HEK293 (cell line): ENCODE measurements at regions not wholly inside any gene's neighbourhood (a gene's known extent, or its start where the extent isn't known, plus 50 kb on each side); places are given as distances from the start of the nearest gene placed in this dataset.

ENCODE experiments used
- CTCF ChIA-PET: fragments of 350-600 bp; formaldehyde crosslinking; extraction: SDS; loops from one replicate; lab custom pipeline; 2021; ENCODE audit warnings: antibody characterized with exemption; lab: Yijun Ruan, JAX
- POLR2A ChIA-PET: fragments of 300-600 bp; formaldehyde crosslinking; extraction: SDS; loops from one replicate; lab custom pipeline; 2020; ENCODE audit warnings: antibody characterized with exemption, inconsistent platforms; lab: Yijun Ruan, JAX
- H3K27ac ChIP-seq: fragments of 200-500 bp; sonication (Bioruptor generic); 2 replicates; pipeline ENCODE4 v1.5.1; 2014; ENCODE audit warnings: low read depth, low read length, control low read depth, inconsistent platforms; ENCODE audit errors: extremely low read depth
- H3K36me3 ChIP-seq, 2 experiments: fragments of 200-500 bp in 1 of 2; sonication (Bioruptor generic) in 1 of 2; 1 replicate in 1 of 2; 2 replicates in 1 of 2; pipeline ENCODE4 v1.5.1; 2014 to 2017; ENCODE audit warnings: inconsistent platforms in 2 of 2, low read length in 2 of 2; ENCODE audit not compliant: control insufficient read depth in 2 of 2, insufficient read depth in 1 of 2
- H3K4me1 ChIP-seq: fragments of 200-500 bp; sonication (Bioruptor generic); 2 replicates; pipeline ENCODE4 v1.5.1; 2014; ENCODE audit warnings: mild to moderate bottlenecking, low read length, inconsistent platforms; ENCODE audit not compliant: control insufficient read depth, insufficient read depth
- H3K4me3 ChIP-seq: 2 replicates; pipeline ENCODE4 v1.5.1; 2011; ENCODE audit warnings: low read depth, mild to moderate bottlenecking, control low read depth, low read length, moderate library complexity
- H3K9me3 ChIP-seq: fragments of 200-500 bp; sonication (Bioruptor generic); 2 replicates; pipeline ENCODE4 v1.5.1; 2014; ENCODE audit warnings: low read depth, low read length, inconsistent platforms; ENCODE audit not compliant: control insufficient read depth, insufficient read depth
- ZNF16 ChIP-seq: fragments of 450-650 bp; formaldehyde crosslinking; IDR thresholded peaks from 2 replicates; pipeline ENCODE4 v1.5.1; 2016; ENCODE audit warnings: low read depth, missing biosample characterization, missing genetic modification characterization
- ZNF202 ChIP-seq: fragments of 450-650 bp; formaldehyde crosslinking; IDR thresholded peaks from 2 replicates; pipeline ENCODE4 v1.5.1; 2016; ENCODE audit warnings: missing biosample characterization, missing genetic modification characterization, borderline replicate concordance
- ZNF239 ChIP-seq: fragments of 450-650 bp; formaldehyde crosslinking; IDR thresholded peaks from 2 replicates; pipeline ENCODE4 v1.5.1; 2016; ENCODE audit warnings: missing biosample characterization, missing genetic modification characterization
- ZNF266 ChIP-seq: fragments of 450-650 bp; formaldehyde crosslinking; IDR thresholded peaks from 2 replicates; pipeline ENCODE4 v1.5.1; 2016; ENCODE audit warnings: missing biosample characterization, missing genetic modification characterization, low read depth
- ZNF394 ChIP-seq: fragments of 450-650 bp; formaldehyde crosslinking; IDR thresholded peaks from 2 replicates; pipeline ENCODE4 v1.5.1; 2016; ENCODE audit warnings: missing biosample characterization, missing genetic modification characterization, mild to moderate bottlenecking, moderate library complexity, borderline replicate concordance
- ZNF404 ChIP-seq: fragments of 450-650 bp; formaldehyde crosslinking; IDR thresholded peaks from 2 replicates; pipeline ENCODE4 v1.5.1; 2017; ENCODE audit warnings: missing biosample characterization, missing genetic modification characterization
- ZNF624 ChIP-seq: fragments of 450-650 bp; formaldehyde crosslinking; IDR thresholded peaks from 2 replicates; pipeline ENCODE4 v1.5.1; 2017; ENCODE audit warnings: missing biosample characterization, missing genetic modification characterization
- ZNF626 ChIP-seq: fragments of 450-650 bp; sonication (Bioruptor Pico); formaldehyde crosslinking; IDR thresholded peaks from 2 replicates; pipeline ENCODE4 v1.5.1; 2018; ENCODE audit warnings: missing biosample characterization, missing genetic modification characterization, inconsistent platforms
- ZNF654 ChIP-seq: fragments of 450-650 bp; formaldehyde crosslinking; IDR thresholded peaks from 2 replicates; pipeline ENCODE4 v1.5.1; 2016; ENCODE audit warnings: low read depth, missing biosample characterization, missing genetic modification characterization
- TF ChIP-seq, protein P1 (sequence below): fragments of 450-650 bp; formaldehyde crosslinking; IDR thresholded peaks from 2 replicates; pipeline ENCODE4 v1.5.1; 2017; ENCODE audit warnings: missing biosample characterization, mild to moderate bottlenecking, missing genetic modification characterization, moderate library complexity
- TF ChIP-seq, protein P2 (sequence below): fragments of 450-650 bp; formaldehyde crosslinking; IDR thresholded peaks from 2 replicates; pipeline ENCODE4 v1.5.0; 2017; ENCODE audit warnings: missing biosample characterization, missing genetic modification characterization, borderline replicate concordance
- TF ChIP-seq, protein P3 (sequence below): fragments of 450-650 bp; formaldehyde crosslinking; IDR thresholded peaks from 2 replicates; pipeline ENCODE4 v1.5.1; 2016; ENCODE audit warnings: missing biosample characterization, missing genetic modification characterization
- TF ChIP-seq, protein P4 (sequence below): fragments of 450-650 bp; formaldehyde crosslinking; IDR thresholded peaks from 2 replicates; pipeline ENCODE4 v1.5.1; 2016; ENCODE audit warnings: missing biosample characterization, missing genetic modification characterization
- TF ChIP-seq, protein P5 (sequence below): fragments of 450-650 bp; formaldehyde crosslinking; IDR thresholded peaks from 2 replicates; pipeline ENCODE4 v1.5.1; 2017; ENCODE audit warnings: missing biosample characterization, missing genetic modification characterization

DNA sequence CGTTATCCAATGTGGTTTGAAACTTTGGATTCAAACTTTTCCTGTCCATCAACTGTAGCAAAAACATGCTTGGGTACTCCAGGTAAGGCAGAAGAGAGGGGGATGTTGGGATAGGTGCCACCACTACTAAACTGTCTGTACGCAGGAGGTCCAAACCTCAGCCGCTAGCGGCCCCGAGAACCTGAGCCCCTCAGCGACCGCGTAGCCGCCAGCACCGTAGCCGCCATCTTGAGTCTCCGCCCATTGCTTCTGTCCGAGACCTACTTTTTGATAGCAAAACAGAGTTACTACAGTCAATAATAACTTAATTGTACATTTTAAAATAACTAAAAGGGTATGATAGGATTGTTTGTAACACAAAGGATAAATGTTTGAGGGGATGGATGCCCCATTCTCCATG, 119.9 kb upstream of the GRID2 start:
- POLR2A ChIA-PET: no interaction called here
- TF ChIP-seq ZNF624 (tag by site-specific recombination) (no peak), ZNF394 (tag by site-specific recombination) (no peak), ZNF239 (tag by site-specific recombination) (no peak), ZNF654 (tag by site-specific recombination) (no peak), ZNF202 (no peak), ZNF626 (no peak), ZNF16 (tag by site-specific recombination) (no peak), ZNF404 (tag by site-specific recombination) (no peak)
- TF ChIP-seq, protein P1, sequence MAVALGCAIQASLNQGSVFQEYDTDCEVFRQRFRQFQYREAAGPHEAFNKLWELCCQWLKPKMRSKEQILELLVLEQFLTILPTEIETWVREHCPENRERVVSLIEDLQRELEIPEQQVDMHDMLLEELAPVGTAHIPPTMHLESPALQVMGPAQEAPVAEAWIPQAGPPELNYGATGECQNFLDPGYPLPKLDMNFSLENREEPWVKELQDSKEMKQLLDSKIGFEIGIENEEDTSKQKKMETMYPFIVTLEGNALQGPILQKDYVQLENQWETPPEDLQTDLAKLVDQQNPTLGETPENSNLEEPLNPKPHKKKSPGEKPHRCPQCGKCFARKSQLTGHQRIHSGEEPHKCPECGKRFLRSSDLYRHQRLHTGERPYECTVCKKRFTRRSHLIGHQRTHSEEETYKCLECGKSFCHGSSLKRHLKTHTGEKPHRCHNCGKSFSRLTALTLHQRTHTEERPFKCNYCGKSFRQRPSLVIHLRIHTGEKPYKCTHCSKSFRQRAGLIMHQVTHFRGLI: no peak
- TF ChIP-seq, protein P2, sequence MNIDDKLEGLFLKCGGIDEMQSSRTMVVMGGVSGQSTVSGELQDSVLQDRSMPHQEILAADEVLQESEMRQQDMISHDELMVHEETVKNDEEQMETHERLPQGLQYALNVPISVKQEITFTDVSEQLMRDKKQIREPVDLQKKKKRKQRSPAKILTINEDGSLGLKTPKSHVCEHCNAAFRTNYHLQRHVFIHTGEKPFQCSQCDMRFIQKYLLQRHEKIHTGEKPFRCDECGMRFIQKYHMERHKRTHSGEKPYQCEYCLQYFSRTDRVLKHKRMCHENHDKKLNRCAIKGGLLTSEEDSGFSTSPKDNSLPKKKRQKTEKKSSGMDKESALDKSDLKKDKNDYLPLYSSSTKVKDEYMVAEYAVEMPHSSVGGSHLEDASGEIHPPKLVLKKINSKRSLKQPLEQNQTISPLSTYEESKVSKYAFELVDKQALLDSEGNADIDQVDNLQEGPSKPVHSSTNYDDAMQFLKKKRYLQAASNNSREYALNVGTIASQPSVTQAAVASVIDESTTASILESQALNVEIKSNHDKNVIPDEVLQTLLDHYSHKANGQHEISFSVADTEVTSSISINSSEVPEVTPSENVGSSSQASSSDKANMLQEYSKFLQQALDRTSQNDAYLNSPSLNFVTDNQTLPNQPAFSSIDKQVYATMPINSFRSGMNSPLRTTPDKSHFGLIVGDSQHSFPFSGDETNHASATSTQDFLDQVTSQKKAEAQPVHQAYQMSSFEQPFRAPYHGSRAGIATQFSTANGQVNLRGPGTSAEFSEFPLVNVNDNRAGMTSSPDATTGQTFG (tag by site-specific recombination): no peak
- TF ChIP-seq, protein P3, sequence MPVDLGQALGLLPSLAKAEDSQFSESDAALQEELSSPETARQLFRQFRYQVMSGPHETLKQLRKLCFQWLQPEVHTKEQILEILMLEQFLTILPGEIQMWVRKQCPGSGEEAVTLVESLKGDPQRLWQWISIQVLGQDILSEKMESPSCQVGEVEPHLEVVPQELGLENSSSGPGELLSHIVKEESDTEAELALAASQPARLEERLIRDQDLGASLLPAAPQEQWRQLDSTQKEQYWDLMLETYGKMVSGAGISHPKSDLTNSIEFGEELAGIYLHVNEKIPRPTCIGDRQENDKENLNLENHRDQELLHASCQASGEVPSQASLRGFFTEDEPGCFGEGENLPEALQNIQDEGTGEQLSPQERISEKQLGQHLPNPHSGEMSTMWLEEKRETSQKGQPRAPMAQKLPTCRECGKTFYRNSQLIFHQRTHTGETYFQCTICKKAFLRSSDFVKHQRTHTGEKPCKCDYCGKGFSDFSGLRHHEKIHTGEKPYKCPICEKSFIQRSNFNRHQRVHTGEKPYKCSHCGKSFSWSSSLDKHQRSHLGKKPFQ: no peak
- TF ChIP-seq, protein P4, sequence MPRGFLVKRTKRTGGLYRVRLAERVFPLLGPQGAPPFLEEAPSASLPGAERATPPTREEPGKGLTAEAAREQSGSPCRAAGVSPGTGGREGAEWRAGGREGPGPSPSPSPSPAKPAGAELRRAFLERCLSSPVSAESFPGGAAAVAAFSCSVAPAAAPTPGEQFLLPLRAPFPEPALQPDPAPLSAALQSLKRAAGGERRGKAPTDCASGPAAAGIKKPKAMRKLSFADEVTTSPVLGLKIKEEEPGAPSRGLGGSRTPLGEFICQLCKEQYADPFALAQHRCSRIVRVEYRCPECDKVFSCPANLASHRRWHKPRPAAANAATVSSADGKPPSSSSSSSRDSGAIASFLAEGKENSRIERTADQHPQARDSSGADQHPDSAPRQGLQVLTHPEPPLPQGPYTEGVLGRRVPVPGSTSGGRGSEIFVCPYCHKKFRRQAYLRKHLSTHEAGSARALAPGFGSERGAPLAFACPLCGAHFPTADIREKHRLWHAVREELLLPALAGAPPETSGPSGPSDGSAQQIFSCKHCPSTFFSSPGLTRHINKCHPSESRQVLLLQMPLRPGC (tag by site-specific recombination): no peak
- Histone ChIP-seq H3K27ac (no peak overlapping the region), H3K36me3 (no peaks in the 10 kb centered on the region), H3K9me3 (no peaks in the 10 kb centered on the region), H3K4me3 (no peak overlapping the region), H3K4me1 (no peaks in the 10 kb centered on the region)
- CTCF ChIA-PET: no interaction called here

DNA sequence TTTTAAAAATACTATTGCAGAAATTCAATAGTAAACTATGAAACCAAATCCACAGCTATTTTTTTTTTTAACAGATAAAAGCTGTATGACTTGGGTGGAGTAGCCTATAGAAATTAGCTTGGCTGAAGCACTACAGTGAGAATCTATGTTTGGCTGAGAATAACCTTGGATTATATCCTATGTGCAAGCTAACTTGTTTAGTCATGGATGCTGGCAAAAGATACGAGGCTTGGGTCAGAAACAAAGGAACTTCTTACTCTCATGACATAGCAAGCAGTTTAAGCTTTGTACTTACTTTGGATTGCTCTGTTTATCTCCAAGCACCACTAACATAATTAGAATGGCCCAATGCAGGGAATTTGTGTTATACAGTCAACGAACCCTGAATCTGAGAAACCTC, 119.2 kb upstream of the GRID2 start:
- no peaks in the 10 kb centered on the region for H3K4me1 ChIP-seq
- TF ChIP-seq, protein P5, sequence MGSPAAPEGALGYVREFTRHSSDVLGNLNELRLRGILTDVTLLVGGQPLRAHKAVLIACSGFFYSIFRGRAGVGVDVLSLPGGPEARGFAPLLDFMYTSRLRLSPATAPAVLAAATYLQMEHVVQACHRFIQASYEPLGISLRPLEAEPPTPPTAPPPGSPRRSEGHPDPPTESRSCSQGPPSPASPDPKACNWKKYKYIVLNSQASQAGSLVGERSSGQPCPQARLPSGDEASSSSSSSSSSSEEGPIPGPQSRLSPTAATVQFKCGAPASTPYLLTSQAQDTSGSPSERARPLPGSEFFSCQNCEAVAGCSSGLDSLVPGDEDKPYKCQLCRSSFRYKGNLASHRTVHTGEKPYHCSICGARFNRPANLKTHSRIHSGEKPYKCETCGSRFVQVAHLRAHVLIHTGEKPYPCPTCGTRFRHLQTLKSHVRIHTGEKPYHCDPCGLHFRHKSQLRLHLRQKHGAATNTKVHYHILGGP (tag by site-specific recombination): no peak
- no peak for TF ChIP-seq ZNF266 (tag by site-specific recombination)
- no peaks in the 10 kb centered on the region for H3K36me3 ChIP-seq
- CTCF ChIA-PET: no interaction called here
- H3K9me3 ChIP-seq: no peaks in the 10 kb centered on the region
- POLR2A ChIA-PET: no interaction called here
- H3K27ac ChIP-seq: no peak overlapping the region
- no peak overlapping the region for H3K4me3 ChIP-seq
